ENCODE measurements at regions not wholly inside any gene's neighbourhood (a gene's known extent, or its start where the extent isn't known, plus 50 kb on each side); places are given as distances from the start of the nearest gene placed in this dataset.

DNA sequence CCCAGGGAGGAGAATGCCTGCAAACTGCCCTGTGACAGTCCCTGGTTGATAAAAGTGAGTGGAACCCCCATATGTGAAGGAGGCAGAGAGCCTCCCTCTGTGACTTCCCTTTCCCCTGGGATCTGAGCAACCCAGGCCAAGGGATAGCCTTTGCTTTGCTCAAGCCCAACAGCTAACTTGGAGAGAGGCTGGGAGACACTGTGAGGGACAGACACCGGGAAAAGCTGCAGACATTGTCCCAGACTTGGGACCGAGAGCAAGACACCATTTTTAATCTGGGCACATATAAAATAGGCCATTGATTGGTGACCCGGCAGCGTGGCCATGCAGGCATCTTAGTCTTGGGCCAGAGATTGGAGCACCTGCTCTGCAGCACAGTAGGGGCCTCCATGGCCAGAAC, 96.1 kb upstream of the SALL3 start:
- DNase-seq: no peak

GRCh38 chr18:78884502-78884901, 95.1 kb upstream of the SALL3 start:
- no peak for DNase-seq

- DNase-seq: no peak
Measured at GRCh38 chr18:78889250-78889649, 90.4 kb upstream of the SALL3 start.

- DNase-seq: no peak
Measured at GRCh38 chr18:78890388-78890787, 89.2 kb upstream of the SALL3 start.

DNA sequence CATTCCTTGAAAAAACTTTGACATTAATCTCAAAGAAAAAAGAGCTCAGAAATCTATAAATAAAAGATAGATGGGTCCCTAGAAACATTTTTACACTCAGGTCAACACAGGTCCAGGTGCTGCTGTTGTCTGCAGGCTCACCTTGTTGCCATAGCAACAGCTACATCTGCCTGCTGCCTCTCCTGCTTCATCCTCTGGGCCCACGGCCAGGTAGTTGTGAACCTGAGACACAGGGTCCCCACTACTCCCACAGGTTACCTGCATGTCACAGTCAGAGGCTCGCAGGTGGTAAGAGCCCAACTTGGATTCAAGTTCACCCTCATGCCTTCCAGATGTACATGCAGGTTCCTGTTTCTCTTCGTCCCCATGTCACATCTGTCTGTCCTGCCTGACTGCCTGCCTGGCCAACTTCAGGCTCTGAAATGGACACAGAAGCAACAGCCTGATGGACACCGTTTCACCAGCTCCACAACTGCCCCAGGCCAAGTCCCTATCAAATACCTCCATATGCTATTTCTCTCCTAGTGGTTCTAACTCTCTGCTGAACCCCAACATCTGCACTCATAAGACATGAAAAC, 88.3 kb upstream of the SALL3 start:
- peak; percentile 79 for DNase-seq

DNA sequence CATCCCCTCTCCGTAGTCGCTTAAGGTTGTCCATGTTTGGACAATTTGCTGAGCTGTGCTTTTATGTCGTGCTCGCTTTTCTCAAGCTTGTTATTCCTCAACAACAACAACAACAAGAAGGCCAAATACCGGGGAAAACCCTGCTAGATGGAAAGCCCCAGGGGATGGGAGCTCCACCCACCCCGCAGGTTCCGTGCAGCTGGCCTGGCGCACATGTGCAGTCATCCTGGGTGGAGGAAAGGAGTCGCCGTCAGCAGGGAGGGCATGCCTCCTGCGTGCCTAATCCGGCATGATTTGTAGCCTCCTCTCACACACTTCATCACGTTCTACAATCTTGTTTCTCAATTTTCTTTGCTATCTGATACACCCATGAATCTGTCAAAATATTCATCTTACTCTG, 87.4 kb upstream of the SALL3 start:
- no peak for DNase-seq

GRCh38 chr18:78892721-78893120, 86.9 kb upstream of the SALL3 start:
- DNase-seq: no peak

DNA sequence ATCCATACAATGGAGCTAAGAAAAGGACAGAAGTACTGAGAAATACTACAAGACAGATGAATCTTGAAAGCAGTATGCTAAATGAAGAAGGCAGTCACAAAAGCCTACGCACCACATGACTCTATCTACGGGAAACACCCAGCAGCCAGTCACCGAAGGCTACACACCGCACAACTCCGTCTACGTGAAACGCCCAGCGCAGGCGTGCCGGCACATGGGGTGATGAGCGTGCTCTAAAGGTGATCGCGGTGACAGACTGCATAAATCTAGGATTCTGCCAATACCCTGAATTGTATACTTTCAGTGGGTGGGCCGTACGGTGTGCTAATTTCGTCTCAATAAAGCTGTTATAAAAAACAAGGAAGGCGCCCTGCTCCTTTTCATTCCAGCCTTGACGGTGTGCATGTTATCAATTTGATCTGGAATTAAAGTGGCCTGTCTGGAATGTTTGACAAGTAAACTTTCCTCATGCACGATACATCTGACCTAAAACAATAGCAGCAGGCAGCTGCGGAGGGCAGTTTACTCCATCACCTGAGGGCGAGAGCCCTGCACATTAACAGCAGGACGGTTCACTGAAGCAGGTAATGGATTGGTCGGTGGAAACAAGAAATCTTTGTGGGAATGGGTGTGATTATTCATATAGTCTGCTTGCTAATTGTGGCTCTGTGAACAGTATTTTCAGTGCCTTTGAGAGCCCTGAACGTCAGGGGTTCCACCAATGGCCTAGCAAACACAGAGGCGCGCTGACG, 86.2 kb upstream of the SALL3 start:
- no peak for DNase-seq

DNA sequence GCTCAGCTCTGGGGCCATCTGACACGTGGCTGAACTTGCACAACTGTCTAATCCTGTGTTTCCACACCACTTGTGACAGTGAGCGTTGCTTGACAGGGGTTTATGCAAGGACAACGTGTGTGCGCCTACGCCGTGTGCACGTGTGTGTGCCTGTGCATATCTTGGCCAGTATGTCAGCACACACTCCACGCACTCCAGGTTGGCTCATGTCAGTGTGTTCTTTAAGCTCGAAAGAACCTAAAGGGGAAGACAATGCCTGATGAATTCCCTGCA, 85.6 kb upstream of the SALL3 start:
- no peak for DNase-seq

DNA sequence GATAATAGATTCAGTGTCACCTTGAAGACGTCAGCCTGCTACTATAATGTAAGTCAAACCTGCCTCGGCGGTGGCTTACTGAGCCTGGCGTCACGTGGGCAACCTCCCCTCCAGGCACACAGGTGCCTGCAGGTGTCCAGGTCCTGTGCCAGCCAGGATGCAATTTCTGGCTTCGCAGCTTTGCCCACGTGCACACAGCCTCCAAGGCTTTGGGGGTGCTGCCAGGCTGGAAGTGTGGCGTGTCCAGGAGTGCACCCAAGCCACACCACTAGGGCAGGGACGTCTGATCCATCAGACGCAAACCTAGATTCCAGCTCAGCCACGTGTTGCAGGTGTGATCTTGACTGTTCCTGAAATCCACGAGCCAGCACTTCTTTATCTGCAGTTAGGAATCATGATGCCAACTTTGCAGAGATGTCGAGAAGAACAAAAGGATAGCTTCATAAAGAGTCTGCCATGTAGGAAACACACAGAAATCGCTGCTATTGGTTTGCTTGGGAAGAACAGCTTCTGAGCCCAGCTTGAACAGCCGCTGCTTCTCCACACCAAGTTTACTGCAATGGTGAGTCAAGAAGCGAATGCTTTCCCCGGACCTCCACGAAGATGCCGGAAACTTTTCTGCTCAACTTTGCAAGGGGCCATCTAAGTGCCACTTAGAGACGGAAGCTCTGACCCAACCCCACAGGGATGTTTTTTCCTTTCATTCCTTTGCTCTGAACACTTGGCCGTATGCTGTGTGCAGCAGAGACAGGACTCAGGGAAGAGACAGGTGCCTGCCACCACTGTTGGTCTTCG, 84.2 kb upstream of the SALL3 start:
- no peak for DNase-seq

- DNase-seq: no peak
Measured at GRCh38 chr18:78896111-78896905, 83.3 kb upstream of the SALL3 start.

GRCh38 chr18:78898066-78898465, 81.6 kb upstream of the SALL3 start:
- DNase-seq: no peak

GRCh38 chr18:78898635-78899034, 81.0 kb upstream of the SALL3 start:
- no peak for DNase-seq

DNA sequence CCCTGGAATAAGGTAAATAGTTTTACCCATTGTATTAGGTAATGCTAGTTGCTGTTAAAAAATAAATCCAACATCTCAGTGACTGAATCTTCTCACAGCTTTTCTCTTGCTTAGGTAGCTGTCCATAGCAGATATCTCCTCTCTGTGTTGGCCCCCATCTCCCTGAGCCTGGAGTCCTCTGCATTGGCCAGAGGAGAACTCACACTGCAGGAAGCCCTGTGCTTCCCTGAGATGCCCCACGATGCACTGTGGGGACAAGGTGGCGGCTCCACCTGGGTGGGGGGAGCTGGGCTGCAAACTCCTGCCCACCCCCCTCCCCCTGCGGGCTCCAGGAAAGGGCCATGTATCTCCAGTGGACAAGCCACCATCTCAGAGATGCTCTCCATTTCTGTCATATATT, 80.4 kb upstream of the SALL3 start:
- DNase-seq: no peak

GRCh38 chr18:78900938-78901909, 78.4 kb upstream of the SALL3 start:
- no peak for DNase-seq

GRCh38 chr18:78901923-78902794, 77.5 kb upstream of the SALL3 start:
- no peak for DNase-seq

- DNase-seq: no peak
Measured at GRCh38 chr18:78902795-78903435, 76.7 kb upstream of the SALL3 start.

GRCh38 chr18:78903436-78904178, 76.0 kb upstream of the SALL3 start:
- DNase-seq: no peak

DNA sequence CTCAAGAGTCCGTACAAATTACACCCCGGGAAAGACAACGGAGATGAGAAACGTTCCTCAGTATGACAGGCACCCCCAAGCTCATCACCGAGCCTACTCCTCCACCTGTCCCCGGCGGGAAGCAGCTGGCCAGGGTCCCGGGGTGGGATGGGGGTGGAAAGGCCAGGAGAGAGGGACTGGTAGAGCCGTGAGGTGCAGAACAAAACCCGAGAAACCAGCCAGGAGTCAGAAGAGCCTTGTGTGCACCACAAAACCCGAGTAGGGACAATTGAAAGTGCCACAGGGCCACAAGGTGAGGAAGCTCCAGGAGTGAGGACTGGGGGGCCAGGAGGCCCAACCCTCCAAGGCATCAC, 75.5 kb upstream of the SALL3 start:
- no peak for DNase-seq

DNA sequence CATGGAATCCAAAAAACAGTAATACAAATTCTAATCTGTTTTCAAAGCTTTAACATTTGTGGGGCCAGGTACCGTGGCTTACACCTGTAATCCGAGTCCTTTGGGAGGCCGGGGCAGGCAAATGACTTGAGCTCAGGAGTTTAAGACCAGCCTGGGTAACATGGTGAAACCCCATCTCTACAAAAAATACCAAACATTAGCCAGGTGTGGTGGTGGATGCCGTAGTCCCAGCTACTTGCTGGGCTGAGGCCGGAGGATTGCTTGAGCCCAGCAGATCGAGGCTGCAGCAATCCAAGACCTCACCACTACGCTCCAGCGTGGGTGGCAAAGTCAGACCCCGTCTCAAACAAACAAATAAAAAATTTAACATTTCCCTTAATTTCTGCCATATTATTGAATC, 74.3 kb upstream of the SALL3 start:
- no peak for DNase-seq

Data from COR-L47 (cell line).